ENCODE measurements at regions not wholly inside any gene's neighbourhood (a gene's known extent, or its start where the extent isn't known, plus 50 kb on each side); places are given as distances from the start of the nearest gene placed in this dataset.

DNA sequence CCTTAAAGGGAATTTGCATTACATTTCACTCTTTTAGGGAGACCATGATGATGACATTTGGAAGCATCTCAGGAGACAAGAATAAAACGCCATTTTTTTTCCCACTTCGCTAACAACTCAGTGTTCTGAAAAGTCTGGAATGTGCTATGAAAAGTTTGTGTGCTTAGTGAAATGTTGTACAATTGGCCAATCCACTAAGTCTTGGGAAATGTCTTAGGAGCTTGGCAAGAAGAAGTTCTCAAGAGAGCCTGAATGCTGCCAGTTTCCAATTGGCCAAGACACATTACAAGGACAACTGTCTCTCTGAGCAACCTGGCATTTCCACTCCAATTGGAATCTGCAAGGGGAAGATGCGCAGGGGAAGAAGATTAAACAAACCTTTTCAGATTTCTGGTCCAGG lies 401.8 kb downstream of the RWDD3 start:
- TF ChIP-seq, protein P1, sequence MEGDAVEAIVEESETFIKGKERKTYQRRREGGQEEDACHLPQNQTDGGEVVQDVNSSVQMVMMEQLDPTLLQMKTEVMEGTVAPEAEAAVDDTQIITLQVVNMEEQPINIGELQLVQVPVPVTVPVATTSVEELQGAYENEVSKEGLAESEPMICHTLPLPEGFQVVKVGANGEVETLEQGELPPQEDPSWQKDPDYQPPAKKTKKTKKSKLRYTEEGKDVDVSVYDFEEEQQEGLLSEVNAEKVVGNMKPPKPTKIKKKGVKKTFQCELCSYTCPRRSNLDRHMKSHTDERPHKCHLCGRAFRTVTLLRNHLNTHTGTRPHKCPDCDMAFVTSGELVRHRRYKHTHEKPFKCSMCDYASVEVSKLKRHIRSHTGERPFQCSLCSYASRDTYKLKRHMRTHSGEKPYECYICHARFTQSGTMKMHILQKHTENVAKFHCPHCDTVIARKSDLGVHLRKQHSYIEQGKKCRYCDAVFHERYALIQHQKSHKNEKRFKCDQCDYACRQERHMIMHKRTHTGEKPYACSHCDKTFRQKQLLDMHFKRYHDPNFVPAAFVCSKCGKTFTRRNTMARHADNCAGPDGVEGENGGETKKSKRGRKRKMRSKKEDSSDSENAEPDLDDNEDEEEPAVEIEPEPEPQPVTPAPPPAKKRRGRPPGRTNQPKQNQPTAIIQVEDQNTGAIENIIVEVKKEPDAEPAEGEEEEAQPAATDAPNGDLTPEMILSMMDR (IDR thresholded peaks at IDR 0.05), result no peak
- no peak for TF ChIP-seq ZFX (IDR thresholded peaks at IDR 0.05; ENCODE audit: borderline replicate concordance)
